Thyroid gland (tissue), 4 donors: ENCODE measurements at regions not wholly inside any gene's neighbourhood (a gene's known extent, or its start where the extent isn't known, plus 50 kb on each side); places are given as distances from the start of the nearest gene placed in this dataset.

Experiments
- DNase-seq, 2 donors: peaks; one replicate each; pipeline ENCODE4 v3.0.0-alpha.2; 2019
- H3K27ac ChIP-seq, 3 donors: fragments of 200-600 bp; sonication (generic); 1 replicate in 2 of 3; 2 replicates in 1 of 3; pipeline ENCODE4 v1.5.1; 2016 to 2019; ENCODE audit warnings: mild to moderate bottlenecking in 1 of 3, moderate library complexity in 1 of 3
- H3K27me3 ChIP-seq: fragments of 200-600 bp; sonication (generic); one replicate; pipeline ENCODE4 v1.5.1; 2019
- H3K36me3 ChIP-seq, 2 donors: fragments of 200-600 bp; sonication (generic); one replicate each; pipeline ENCODE4 v1.5.1; 2016 to 2019
- H3K4me1 ChIP-seq, 2 donors: fragments of 200-600 bp; sonication (generic); one replicate each; pipeline ENCODE4 v1.5.1; 2017 to 2019
- H3K4me3 ChIP-seq, 3 donors: fragments of 200-600 bp; sonication (generic); replicated peaks in 1 of 3; 1 replicate in 2 of 3; 2 replicates in 1 of 3; pipeline ENCODE4 v1.5.1; 2016; ENCODE audit warnings: mild to moderate bottlenecking in 1 of 3
- H3K9me3 ChIP-seq: fragments of 200-600 bp; sonication (generic); one replicate; pipeline ENCODE4 v1.5.1; 2017
- POLR2A ChIP-seq, 2 donors: fragments of 450-650 bp; IDR thresholded peaks; one replicate each; pipeline ENCODE4 v1.6.1; 2017; ENCODE audit warnings: antibody characterized with exemption in 2 of 2, mild to moderate bottlenecking in 2 of 2, moderate library complexity in 1 of 2
- WGBS, 2 donors: methylation state at CpG; one replicate each; pipeline ENCODE4 v1.1.5; 2017; 5-methylcytosine and 5-hydroxymethylcytosine counted together
- intact Hi-C: fragments of 100-400 bp; cut with DNase I; formaldehyde crosslinking; loops from one replicate; pipeline ENCODE4 v1.15.1; 2023
- TF ChIP-seq, protein P1 (sequence below), 6 experiments: fragments of 200-600 bp in 3 of 6; fragments of 450-650 bp in 3 of 6; sonication (generic) in 3 of 6; IDR thresholded peaks; one replicate each; pipeline ENCODE4 v1.5.1; 2016 to 2019; ENCODE audit warnings: antibody characterized with exemption in 6 of 6, mild to moderate bottlenecking in 2 of 6, inconsistent platforms in 1 of 6, moderate library complexity in 1 of 6

- no peaks in the 10 kb centered on the region for H3K27me3 ChIP-seq
- no peak overlapping the region for H3K27ac ChIP-seq
- no peaks in the 10 kb centered on the region for H3K36me3 ChIP-seq
- H3K9me3 ChIP-seq, result no peaks in the 10 kb centered on the region
- no peaks in the 10 kb centered on the region for H3K4me1 ChIP-seq
- H3K4me3 ChIP-seq, result no peak overlapping the region
- DNase-seq, result no peak
- 77% methylated on average over 6 of the region's 6 CpGs for WGBS, 2 donors
- no peak for TF ChIP-seq POLR2A (IDR thresholded peaks at IDR 0.05)
- TF ChIP-seq, protein P1, sequence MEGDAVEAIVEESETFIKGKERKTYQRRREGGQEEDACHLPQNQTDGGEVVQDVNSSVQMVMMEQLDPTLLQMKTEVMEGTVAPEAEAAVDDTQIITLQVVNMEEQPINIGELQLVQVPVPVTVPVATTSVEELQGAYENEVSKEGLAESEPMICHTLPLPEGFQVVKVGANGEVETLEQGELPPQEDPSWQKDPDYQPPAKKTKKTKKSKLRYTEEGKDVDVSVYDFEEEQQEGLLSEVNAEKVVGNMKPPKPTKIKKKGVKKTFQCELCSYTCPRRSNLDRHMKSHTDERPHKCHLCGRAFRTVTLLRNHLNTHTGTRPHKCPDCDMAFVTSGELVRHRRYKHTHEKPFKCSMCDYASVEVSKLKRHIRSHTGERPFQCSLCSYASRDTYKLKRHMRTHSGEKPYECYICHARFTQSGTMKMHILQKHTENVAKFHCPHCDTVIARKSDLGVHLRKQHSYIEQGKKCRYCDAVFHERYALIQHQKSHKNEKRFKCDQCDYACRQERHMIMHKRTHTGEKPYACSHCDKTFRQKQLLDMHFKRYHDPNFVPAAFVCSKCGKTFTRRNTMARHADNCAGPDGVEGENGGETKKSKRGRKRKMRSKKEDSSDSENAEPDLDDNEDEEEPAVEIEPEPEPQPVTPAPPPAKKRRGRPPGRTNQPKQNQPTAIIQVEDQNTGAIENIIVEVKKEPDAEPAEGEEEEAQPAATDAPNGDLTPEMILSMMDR (IDR thresholded peaks at IDR 0.05), result no peak
- intact Hi-C loops, result no loop called here
These were observed 153.3 kb upstream of the FOXD3 start for GRCh38 chr1:63169057-63169456.

DNA sequence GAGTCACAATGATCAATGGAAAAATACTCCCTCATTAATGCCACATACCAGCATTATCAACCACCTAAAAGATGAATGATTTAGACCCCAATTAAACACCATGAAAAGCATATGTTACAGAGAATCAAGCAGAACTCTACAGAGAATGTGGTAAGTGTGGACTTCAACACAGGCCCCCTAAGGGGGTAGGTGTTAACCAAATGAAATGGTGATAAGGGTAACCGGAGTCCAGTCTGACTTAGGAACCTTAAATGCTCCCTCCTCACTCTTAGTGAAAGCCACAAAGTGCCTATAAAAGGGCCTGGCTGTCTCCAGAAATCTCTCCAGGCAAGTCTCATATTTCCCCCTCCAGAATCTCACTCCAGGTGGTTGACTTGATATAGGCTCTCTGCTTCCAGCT lies 149.2 kb upstream of the FOXD3 start:
- H3K36me3 ChIP-seq, result no peaks in the 10 kb centered on the region

DNA sequence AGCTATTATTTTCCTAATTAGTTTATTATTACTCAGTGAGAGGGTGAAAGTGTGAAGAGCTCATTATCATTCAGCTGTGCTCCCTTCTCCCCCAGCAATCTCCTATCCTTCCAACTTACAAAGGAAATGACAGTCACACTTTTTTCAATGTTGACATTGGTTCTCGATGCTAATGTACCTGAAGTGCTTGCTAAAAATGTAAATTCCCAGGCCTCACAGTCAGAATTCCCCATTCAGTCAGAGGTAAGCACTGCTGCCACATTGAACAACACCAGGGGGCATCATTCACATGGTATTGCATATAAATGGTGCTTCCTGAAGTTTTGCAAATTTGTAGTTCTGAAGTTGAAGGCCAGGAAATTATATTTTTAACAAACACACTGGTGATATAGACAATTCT lies 132.7 kb upstream of the FOXD3 start:
- DNase-seq, result no peak
- no peak for TF ChIP-seq POLR2A (IDR thresholded peaks at IDR 0.05)
- TF ChIP-seq, protein P1 (IDR thresholded peaks at IDR 0.05), result no peak
- 18 to 34% methylated on average over 1 of the region's 1 CpG for WGBS, 2 donors
- Histone ChIP-seq H3K4me1 (no peaks in the 10 kb centered on the region), H3K36me3 (no peaks in the 10 kb centered on the region), H3K4me3 (no peak overlapping the region), H3K27me3 (no peaks in the 10 kb centered on the region), H3K9me3 (no peaks in the 10 kb centered on the region), H3K27ac (no peak overlapping the region)
- intact Hi-C loops, result no loop called here

More for the DNA sequence above, 149.2 kb upstream of the FOXD3 start:
- Histone ChIP-seq H3K9me3 (no peaks in the 10 kb centered on the region), H3K27me3 (no peaks in the 10 kb centered on the region), H3K4me3 (no peak overlapping the region), H3K27ac (no peak overlapping the region), H3K4me1 (no peaks in the 10 kb centered on the region)
- intact Hi-C loops, result no loop called here
- no peak for DNase-seq
- TF ChIP-seq, protein P1 (IDR thresholded peaks at IDR 0.05), result no peak
- no peak for TF ChIP-seq POLR2A (IDR thresholded peaks at IDR 0.05)
- WGBS, 2 donors, result 54 to 70% methylated on average over 1 of the region's 1 CpG

DNA sequence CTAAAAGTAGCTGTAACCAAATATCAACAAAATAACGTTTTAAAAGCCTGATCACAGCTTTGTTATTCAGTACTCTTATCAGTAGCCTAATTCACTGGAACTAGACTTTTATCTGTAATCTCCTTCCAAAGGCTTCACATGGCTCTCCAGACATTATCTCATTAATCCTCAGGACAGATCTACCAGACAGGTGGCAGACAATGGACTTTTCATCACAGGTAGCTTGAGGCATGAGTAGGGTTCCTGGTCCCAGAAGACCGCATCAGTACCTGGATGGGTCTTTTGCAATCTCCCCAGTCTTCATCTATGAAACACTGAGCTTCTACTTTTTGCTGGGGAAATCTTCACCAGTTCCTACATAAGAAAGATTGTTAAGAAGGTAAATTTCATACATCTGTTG lies 132.2 kb upstream of the FOXD3 start:
- H3K4me3 ChIP-seq, result no peak overlapping the region
- no peaks in the 10 kb centered on the region for H3K4me1 ChIP-seq
- no peak for DNase-seq
- H3K27me3 ChIP-seq, result no peaks in the 10 kb centered on the region
- intact Hi-C loops, result no loop called here
- TF ChIP-seq POLR2A (IDR thresholded peaks at IDR 0.05), result no peak
- TF ChIP-seq, protein P1 (IDR thresholded peaks at IDR 0.05), result no peak
- H3K36me3 ChIP-seq, result no peaks in the 10 kb centered on the region
- no peak overlapping the region for H3K27ac ChIP-seq
- H3K9me3 ChIP-seq, result no peaks in the 10 kb centered on the region
- 39 to 51% methylated on average over 2 of the region's 2 CpGs for WGBS, 2 donors

DNA sequence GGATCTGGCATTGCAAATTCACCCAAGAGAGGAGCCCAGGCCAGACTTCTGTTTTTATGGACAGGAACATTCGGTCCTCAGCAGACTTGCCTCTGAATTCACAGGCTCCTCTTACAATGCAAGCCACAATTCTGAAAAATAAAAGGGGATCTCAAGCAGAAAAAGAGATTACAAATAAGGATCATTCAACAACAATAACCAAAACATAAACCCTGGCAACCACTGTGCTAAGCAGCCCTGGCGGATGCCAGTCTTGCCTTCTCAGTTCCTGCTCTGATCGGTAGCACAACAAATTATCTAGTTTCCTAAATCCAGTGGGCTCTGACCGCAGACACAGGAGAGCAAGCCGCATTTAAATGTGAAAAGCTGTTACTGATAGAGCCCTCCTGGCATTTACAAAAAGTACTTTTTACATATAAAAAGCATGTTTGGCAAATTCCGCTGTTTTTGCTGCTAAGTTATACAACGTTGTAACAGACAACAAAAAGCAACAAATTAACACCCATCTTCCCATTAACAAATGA lies 123.4 kb upstream of the FOXD3 start:
- DNase-seq, result no peak
- no peaks in the 10 kb centered on the region for H3K4me1 ChIP-seq
- TF ChIP-seq, protein P1 (IDR thresholded peaks at IDR 0.05), result no peak
- no peak for TF ChIP-seq POLR2A (IDR thresholded peaks at IDR 0.05)
- intact Hi-C loops, result no loop called here
- no peaks in the 10 kb centered on the region for H3K27me3 ChIP-seq
- no peaks in the 10 kb centered on the region for H3K36me3 ChIP-seq
- H3K9me3 ChIP-seq, result no peaks in the 10 kb centered on the region
- H3K27ac ChIP-seq, result no peak overlapping the region
- no peak overlapping the region for H3K4me3 ChIP-seq
- WGBS, 2 donors, result 49 to 50% methylated on average over 7 of the region's 7 CpGs
